GM12875 (cell line): ENCODE measurements at regions not wholly inside any gene's neighbourhood (a gene's known extent, or its start where the extent isn't known, plus 50 kb on each side); places are given as distances from the start of the nearest gene placed in this dataset.

Experiments used
- H3K4me3 ChIP-seq: one replicate; pipeline ENCODE4 v1.5.1; 2011; ENCODE audit warnings: low read depth, low read length, control low read depth
- TF ChIP-seq, protein P1 (sequence below): IDR thresholded peaks from 2 replicates; pipeline ENCODE4 v1.5.1; 2011; ENCODE audit warnings: low read depth, mild to moderate bottlenecking, control low read depth, inconsistent platforms, low read length, moderate library complexity, borderline replicate concordance; ENCODE audit not compliant: insufficient read depth

DNA sequence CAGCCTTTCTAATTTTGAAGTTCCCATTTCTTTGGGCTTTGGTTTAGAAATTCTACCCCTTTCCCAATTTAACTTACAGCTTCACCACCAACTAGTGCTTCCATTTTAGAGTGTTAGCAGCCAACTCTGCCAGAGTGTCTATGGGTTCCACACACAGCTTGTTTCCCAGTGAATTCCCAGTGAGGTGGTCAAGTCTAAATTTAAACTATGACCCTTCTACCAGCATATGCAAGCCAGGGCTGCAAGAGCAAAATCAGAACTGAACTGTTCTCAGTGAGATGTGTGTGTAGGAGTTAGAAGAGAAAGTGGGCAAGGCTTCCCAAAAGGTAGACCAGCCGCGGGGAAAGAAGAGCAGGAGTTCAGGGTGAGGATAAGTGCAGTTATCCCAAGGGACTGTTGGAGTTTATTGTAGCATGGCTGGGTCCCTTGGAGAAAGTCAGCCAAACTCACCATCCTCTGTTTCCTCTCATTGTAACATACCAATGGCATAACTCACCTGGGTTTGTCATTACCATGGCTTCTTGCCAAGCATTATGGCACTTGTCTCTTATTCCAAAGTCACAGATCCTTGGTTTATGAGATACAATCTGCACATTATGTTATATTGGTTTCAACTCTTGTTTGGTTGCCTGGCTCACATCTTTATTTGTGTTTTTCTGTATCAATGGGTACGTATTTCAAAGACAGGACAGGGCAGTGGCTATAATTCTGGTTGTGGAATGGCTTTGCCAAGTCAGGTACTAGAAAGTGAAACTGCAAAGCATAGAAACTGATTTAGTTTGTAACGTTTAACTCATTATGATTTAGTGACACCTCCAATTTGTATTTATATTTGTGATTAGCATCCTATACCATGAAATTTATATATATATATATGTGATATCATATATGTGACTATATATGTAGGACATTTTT, 130.2 kb upstream of the UMPS start:
- no peak overlapping the region for H3K4me3 ChIP-seq
- TF ChIP-seq, protein P1, sequence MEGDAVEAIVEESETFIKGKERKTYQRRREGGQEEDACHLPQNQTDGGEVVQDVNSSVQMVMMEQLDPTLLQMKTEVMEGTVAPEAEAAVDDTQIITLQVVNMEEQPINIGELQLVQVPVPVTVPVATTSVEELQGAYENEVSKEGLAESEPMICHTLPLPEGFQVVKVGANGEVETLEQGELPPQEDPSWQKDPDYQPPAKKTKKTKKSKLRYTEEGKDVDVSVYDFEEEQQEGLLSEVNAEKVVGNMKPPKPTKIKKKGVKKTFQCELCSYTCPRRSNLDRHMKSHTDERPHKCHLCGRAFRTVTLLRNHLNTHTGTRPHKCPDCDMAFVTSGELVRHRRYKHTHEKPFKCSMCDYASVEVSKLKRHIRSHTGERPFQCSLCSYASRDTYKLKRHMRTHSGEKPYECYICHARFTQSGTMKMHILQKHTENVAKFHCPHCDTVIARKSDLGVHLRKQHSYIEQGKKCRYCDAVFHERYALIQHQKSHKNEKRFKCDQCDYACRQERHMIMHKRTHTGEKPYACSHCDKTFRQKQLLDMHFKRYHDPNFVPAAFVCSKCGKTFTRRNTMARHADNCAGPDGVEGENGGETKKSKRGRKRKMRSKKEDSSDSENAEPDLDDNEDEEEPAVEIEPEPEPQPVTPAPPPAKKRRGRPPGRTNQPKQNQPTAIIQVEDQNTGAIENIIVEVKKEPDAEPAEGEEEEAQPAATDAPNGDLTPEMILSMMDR = no peak

DNA sequence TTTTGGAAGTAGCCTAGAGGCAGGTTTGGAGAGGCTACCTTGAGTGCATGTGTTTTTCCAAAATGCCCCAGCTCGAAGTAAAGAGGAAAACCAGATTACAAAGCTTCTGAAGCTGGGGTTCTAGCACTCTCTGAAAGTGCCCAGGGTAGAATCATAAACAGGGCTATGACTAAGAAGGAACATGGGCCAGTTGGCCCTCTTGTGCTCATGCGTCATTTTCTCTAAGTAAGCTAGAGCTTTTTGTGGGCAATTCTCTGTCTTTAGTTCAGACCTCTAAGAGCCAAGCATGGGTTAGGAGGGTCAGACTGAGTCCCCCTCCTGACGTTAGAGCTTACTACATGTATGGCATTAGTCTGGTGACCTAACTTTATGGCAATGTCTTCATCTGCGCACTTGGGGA, 129.5 kb upstream of the UMPS start:
- TF ChIP-seq, protein P1 = no peak
- H3K4me3 ChIP-seq = no peak overlapping the region

DNA sequence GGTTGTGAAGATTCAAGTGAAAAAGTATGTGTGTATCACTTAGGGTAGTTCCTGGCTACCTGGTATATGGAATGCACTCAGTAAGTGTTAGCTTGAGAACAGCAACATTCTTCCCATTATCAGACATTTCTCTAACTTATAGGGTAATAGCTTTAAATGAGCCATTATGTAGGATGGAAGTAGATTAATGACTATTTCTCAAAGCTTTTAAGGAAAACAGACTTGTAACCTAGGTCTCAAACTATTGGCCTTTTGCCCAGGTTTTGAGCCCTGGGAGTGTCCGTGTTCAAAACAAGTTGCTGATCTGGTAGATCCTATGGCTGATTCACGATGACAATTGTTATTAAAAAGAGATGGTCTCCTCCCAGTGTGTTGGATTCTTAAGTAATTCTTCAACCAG, 129.1 kb upstream of the UMPS start:
- no peak overlapping the region for H3K4me3 ChIP-seq
- TF ChIP-seq, protein P1 = no peak

DNA sequence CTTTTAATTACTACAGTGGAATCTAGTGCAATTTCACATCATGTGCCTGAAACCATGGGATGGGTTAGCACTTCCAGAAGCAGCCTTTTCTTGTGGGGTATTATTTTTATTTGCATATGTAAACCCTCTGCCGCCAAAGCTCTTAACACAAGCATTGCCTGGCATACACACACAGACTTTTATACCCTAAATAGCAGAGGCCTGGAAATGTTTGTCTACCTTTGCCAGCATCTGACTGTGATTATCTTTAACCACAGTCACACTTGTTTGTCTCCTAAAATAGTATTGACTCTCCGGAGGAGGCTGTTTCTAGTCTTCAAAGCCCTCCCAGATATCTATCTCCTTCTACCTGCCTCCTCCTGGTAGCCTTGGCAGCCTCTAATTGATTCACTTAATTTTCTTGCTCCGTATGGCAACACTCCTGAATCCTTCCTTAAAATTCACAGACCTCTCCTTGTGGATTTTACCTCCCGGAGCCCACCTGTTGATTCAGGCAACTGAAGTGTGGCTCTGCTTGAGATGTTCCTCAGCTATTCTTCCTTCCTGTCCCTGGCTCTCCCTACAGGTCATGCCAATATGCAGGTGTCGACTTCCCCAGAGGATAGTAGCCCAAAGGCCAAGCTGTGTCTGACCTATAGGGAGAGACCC, 127.1 kb upstream of the UMPS start:
- TF ChIP-seq, protein P1 = no peak

DNA sequence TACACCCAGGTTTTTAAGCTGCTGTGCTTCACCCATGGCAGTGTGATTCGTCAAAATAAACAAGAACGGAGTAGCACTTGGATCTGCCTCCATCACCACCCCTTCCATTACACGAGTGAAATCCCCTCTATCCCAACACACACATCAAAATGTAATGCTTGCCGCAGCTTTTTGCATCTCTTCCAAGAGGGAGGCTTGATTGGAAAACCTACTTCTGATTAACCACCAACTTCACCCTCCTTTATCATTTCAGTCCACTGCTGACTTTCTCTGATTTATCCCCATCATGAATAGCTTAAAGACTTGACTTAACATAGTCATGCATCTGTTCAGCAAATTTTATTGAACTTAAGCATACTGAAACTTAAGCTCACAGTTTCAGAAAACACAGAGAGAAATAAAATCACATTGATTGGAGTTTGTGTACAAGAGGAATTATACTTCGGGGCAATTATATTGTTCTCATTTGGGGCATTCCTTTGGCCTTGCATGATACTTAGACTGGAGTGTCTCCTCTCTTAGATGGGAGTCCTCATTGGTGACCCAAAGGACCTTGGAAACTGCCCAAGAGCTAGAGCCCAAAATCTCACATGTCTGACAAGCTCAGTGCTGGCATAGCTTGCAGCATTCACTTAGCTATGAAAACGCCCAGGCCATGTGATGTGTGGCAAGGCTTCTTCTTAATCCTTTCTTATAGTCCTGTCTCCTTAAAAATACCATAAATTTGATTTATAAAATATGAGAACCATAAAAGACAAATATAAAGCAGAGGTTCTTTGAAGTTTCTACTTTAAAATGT, 124.3 kb upstream of the UMPS start:
- no peak overlapping the region for H3K4me3 ChIP-seq
- TF ChIP-seq, protein P1 = no peak

More for the DNA sequence above, 127.1 kb upstream of the UMPS start:
- no peak overlapping the region for H3K4me3 ChIP-seq

DNA sequence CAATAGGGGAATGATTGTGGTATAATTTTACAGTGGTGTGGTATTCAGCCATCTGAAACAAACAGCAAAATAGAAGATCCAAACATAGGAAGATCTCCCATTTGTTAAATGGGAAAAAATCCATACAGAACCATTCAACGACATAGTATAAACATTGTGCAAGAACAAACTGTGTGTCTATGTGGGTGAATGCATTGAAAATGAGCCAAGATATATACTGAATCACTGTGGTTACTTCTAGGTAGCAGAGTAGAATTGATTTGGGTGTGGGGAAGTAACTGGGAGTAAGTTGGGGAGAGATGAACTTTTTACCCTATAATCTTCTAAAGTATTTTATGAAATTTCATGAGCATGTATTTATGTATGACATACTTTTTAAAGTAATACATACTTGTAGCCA, 123.1 kb upstream of the UMPS start:
- TF ChIP-seq, protein P1 = no peak
- H3K4me3 ChIP-seq = no peak overlapping the region

DNA sequence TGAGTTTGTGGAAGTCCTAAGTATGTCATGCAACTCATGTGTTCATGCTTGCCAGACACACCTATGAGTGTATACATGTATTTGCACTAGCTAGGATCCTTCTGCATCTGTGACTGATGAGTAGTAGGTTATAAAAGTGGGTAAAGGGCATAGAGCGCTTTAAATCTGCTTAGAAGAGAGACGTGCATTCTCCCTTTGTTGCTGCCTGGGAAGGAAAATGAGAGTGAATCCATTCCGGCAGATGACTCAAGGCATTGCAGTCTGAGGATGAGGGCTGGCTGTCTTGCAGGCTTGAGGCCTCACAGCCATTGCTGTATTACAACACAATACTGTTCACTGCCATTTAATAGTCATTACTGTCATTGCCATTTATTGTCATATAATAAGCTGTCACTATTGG, 120.8 kb upstream of the UMPS start:
- TF ChIP-seq, protein P1 = no peak
- H3K4me3 ChIP-seq = no peak overlapping the region
